ENCODE measurements at regions not wholly inside any gene's neighbourhood (a gene's known extent, or its start where the extent isn't known, plus 50 kb on each side); places are given as distances from the start of the nearest gene placed in this dataset.
"Not testable (repeated sequence)": the region's sequence is repeated elsewhere in the genome, so short reads cannot be mapped to it uniquely, and the experiment has no call there.

DNA sequence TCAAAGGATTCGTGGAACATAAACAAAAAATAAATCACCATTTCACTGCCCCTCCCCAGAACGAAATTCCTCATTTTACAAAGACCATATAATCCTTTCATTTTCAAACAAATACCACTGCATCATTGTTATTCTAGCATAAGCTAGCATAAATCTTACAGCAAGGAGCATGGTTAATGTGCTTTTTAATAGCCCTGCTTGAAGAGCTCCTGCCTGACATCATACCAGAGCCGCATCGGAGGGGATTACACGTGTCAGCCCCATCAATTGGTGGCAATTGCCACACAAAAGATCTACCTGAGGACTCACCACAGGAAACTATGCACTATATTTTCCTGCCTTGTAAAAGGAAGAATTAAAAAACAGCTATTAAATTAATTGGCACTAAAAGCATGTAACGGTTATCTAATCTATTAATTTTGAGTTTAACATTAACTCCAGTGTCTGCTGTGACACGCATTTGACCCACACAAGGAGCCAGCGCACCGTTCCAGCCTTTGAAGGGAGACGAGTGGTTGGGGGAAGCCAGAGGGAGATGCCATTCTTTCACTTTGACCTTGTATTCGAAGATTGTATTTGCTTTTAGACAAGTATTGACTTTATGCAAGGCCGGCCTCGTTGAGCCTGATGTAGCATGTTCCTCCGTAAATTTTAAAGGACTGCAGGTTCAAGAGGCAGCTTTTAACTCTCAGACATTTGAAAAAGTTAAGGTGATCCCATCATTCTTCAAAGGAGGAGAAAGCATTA lies 261.1 kb upstream of the RNF32 start:
- no peak for ATAC-seq
- H3K27ac ChIP-seq: no peak overlapping the region
- H3K27me3 ChIP-seq: peaks cover 31% of the 10 kb centered on the region
- no peaks in the 10 kb centered on the region for H3K9me3 ChIP-seq
- no peak for TF ChIP-seq CTCF (IDR thresholded peaks at IDR 0.05)
- no peak for TF ChIP-seq EP300 (IDR thresholded peaks at IDR 0.05)
- no peak for TF ChIP-seq POLR2AphosphoS5 (IDR thresholded peaks at IDR 0.05)
- no peak for TF ChIP-seq POLR2A (IDR thresholded peaks at IDR 0.05)
- no peaks in the 10 kb centered on the region for H3K4me1 ChIP-seq
- H3K36me3 ChIP-seq: no peaks in the 10 kb centered on the region
- WGBS, 2 donors (ENCODE audit: low coverage in 1 of 2): 50 to 69% methylated on average over 14 of the region's 14 CpGs
- no peak overlapping the region for H3K4me3 ChIP-seq

- H3K27me3 ChIP-seq: peaks cover 31% of the 10 kb centered on the region
- TF ChIP-seq POLR2AphosphoS5 (IDR thresholded peaks at IDR 0.05) (no peak), POLR2A (IDR thresholded peaks at IDR 0.05) (no peak), CTCF (IDR thresholded peaks at IDR 0.05) (no peak), EP300 (IDR thresholded peaks at IDR 0.05) (no peak)
- no peak overlapping the region for H3K27ac ChIP-seq
- peaks cover 0 to 2% (median 0%) of the 10 kb centered on the region in 3 donors for H3K9me3 ChIP-seq
- H3K4me1 ChIP-seq: no peaks in the 10 kb centered on the region
- 69 to 75% methylated on average over 5 to 8 of the region's 10 CpGs for WGBS, 2 donors (ENCODE audit: low coverage in 1 of 2)
- H3K4me3 ChIP-seq: no peak overlapping the region
- no peak for ATAC-seq
- no peaks in the 10 kb centered on the region for H3K36me3 ChIP-seq
Observed at GRCh38 chr7:156378806-156379205, 261.8 kb upstream of the RNF32 start.

- H3K27me3 ChIP-seq: peaks cover 20% of the 10 kb centered on the region
- H3K4me1 ChIP-seq: no peaks in the 10 kb centered on the region
- H3K9me3 ChIP-seq: peaks cover 0 to 27% (median 0%) of the 10 kb centered on the region in 3 donors
- H3K27ac ChIP-seq: no peak overlapping the region
- ATAC-seq: no peak
- H3K4me3 ChIP-seq: no peak overlapping the region
- 30 to 49% methylated on average over 4 to 5 of the region's 7 CpGs for WGBS, 2 donors (ENCODE audit: low coverage in 1 of 2)
- no peaks in the 10 kb centered on the region for H3K36me3 ChIP-seq
- TF ChIP-seq EP300 (IDR thresholded peaks at IDR 0.05) (no peak), POLR2AphosphoS5 (IDR thresholded peaks at IDR 0.05) (no peak), CTCF (IDR thresholded peaks at IDR 0.05) (no peak), POLR2A (IDR thresholded peaks at IDR 0.05) (no peak)
Observed at GRCh38 chr7:156376317-156376716, 264.3 kb upstream of the RNF32 start.

- peaks cover 0 to 38% (median 0%) of the 10 kb centered on the region in 3 donors for H3K9me3 ChIP-seq
- H3K36me3 ChIP-seq: no peaks in the 10 kb centered on the region
- WGBS, 2 donors (ENCODE audit: low coverage in 1 of 2): 46 to 84% methylated on average over 1 to 2 of the region's 4 CpGs
- no peak for TF ChIP-seq CTCF (IDR thresholded peaks at IDR 0.05)
- no peak for TF ChIP-seq EP300 (IDR thresholded peaks at IDR 0.05)
- TF ChIP-seq POLR2A (IDR thresholded peaks at IDR 0.05): no peak
- no peak for TF ChIP-seq POLR2AphosphoS5 (IDR thresholded peaks at IDR 0.05)
- H3K27ac ChIP-seq: no peak overlapping the region
- H3K4me1 ChIP-seq: no peaks in the 10 kb centered on the region
- no peak overlapping the region for H3K4me3 ChIP-seq
- no peak for ATAC-seq
- peaks cover 11% of the 10 kb centered on the region for H3K27me3 ChIP-seq
Observed at GRCh38 chr7:156374335-156374734, 266.2 kb upstream of the RNF32 start.

GRCh38 chr7:156369929-156370328 lies 270.6 kb upstream of the RNF32 start:
- H3K4me3 ChIP-seq, H3K27ac ChIP-seq, H3K36me3 ChIP-seq, ATAC-seq, H3K4me1 ChIP-seq, H3K27me3 ChIP-seq: not testable (repeated sequence)
- WGBS, 2 donors (ENCODE audit: low coverage in 1 of 2): 77 to 93% methylated on average over 4 to 5 of the region's 6 CpGs
- H3K9me3 ChIP-seq: peaks cover 0 to 38% (median 0%) of the 10 kb centered on the region in 3 donors
